H1 (cell line): ENCODE measurements at regions not wholly inside any gene's neighbourhood (a gene's known extent, or its start where the extent isn't known, plus 50 kb on each side); places are given as distances from the start of the nearest gene placed in this dataset.

Experiments used
- CREB1 ChIP-seq: IDR thresholded peaks from 2 replicates; pipeline ENCODE4 v1.6.1; 2012; ENCODE audit warnings: inconsistent platforms
- NRF1 ChIP-seq: IDR thresholded peaks from 2 replicates; pipeline ENCODE4 v1.6.1; 2011; ENCODE audit warnings: mild to moderate bottlenecking, low read depth, low read length, improper control_type of control experiment
- TF ChIP-seq, protein P1 (sequence below): IDR thresholded peaks from 2 replicates; pipeline ENCODE4 v1.6.1; 2011; ENCODE audit warnings: low read depth, mild to moderate bottlenecking, low read length; ENCODE audit not compliant: insufficient read depth

DNA sequence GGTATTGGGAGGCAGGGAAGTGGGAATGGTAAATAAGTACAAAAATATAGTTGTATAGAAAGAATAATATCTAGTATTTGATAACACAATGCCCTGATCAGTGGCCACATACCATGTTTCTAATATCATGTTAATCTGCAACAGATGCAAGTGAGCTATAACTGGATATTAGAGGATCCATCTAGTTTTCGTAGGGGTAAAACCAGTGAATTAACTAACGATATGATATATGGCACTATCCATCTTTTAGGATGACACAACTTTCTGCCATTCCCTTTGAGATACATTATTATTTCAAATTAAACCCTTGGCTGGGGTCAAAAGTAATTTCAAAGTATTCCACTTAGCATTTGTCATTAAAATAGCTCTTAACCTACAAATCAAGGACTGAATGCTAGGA, 1686.2 kb downstream of the SLITRK1 start (continued):
- TF ChIP-seq, protein P1, sequence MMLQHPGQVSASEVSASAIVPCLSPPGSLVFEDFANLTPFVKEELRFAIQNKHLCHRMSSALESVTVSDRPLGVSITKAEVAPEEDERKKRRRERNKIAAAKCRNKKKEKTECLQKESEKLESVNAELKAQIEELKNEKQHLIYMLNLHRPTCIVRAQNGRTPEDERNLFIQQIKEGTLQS: no peak
- no peak for TF ChIP-seq CREB1
- no peak for TF ChIP-seq NRF1
